HCT116 (cell line): ENCODE measurements at regions not wholly inside any gene's neighbourhood (a gene's known extent, or its start where the extent isn't known, plus 50 kb on each side); places are given as distances from the start of the nearest gene placed in this dataset.

Experiments
- ATF3 ChIP-seq: IDR thresholded peaks from 2 replicates; pipeline ENCODE4 v1.6.1; 2012
- CTCF ChIP-seq, 3 experiments: fragments of 200-600 bp in 1 of 3; sonication (generic) in 1 of 3; IDR thresholded peaks in 2 of 3; conservative IDR thresholded peaks in 1 of 3; 2 replicates each; pipeline ENCODE4 v1.5.1; 2012 to 2017; ENCODE audit warnings: low read depth in 2 of 3, low read length in 2 of 3, antibody characterized with exemption in 1 of 3, borderline replicate concordance in 1 of 3, control low read depth in 1 of 3, mild to moderate bottlenecking in 1 of 3, mixed read lengths in 1 of 3, mixed run types in 1 of 3, moderate library complexity in 1 of 3; ENCODE audit not compliant: insufficient read depth in 1 of 3
- EZH2 ChIP-seq: fragments of 200-600 bp; sonication (generic); IDR thresholded peaks from 2 replicates; pipeline ENCODE4 v1.6.1; 2017; ENCODE audit warnings: antibody characterized with exemption, mixed run types
- EZH2phosphoT487 ChIP-seq: fragments of 200-600 bp; IDR thresholded peaks from 2 replicates; pipeline ENCODE4 v1.6.1; 2018; ENCODE audit warnings: antibody characterized with exemption, borderline replicate concordance
- MAX ChIP-seq: IDR thresholded peaks from 2 replicates; pipeline ENCODE4 v1.6.1; 2012
- POLR2A ChIP-seq: IDR thresholded peaks from 2 replicates; pipeline ENCODE4 v1.7.0; 2011; ENCODE audit warnings: borderline replicate concordance; ENCODE audit not compliant: insufficient read depth, insufficient read length; ENCODE audit errors: extremely low read depth
- POLR2AphosphoS5 ChIP-seq: IDR thresholded peaks from 2 replicates; pipeline ENCODE4 v1.6.1; 2011; ENCODE audit warnings: mild to moderate bottlenecking, low read depth, low read length, moderate library complexity
- RAD21 ChIP-seq: IDR thresholded peaks from 2 replicates; pipeline ENCODE4 v1.6.1; 2012; ENCODE audit warnings: low read depth, mild to moderate bottlenecking
- TCF7L2 ChIP-seq: IDR thresholded peaks from 2 replicates; pipeline ENCODE4 v1.7.0; 2011; ENCODE audit warnings: borderline replicate concordance, inconsistent platforms; ENCODE audit not compliant: insufficient read depth, insufficient read length; ENCODE audit errors: extremely low read depth
- ZBTB33 ChIP-seq: IDR thresholded peaks from 2 replicates; pipeline ENCODE4 v1.6.1; 2011; ENCODE audit warnings: mild to moderate bottlenecking, low read length, moderate library complexity; ENCODE audit not compliant: insufficient replicate concordance; ENCODE audit errors: extremely low read depth
- ZNF274 ChIP-seq: fragments of 200-500 bp; sonication (Bioruptor generic); IDR thresholded peaks from 2 replicates; pipeline ENCODE4 v1.6.1; 2014; ENCODE audit warnings: mild to moderate bottlenecking, low read depth, low read length, inconsistent platforms

GRCh38 chr12:77679686-77680085 lies 151.0 kb upstream of the NAV3 start:
- TF ChIP-seq EZH2phosphoT487: no peak
- TF ChIP-seq CTCF (IDR thresholded peaks at IDR 0.05 in 2 of 3, conservative IDR thresholded peaks at IDR 0.05 in 1 of 3; ENCODE audit: borderline replicate concordance in 1 of 3, insufficient read depth in 1 of 3, low read depth in 2 of 3, low read length in 2 of 3): no peak
- no peak for TF ChIP-seq ZBTB33
- TF ChIP-seq POLR2A: no peak
- no peak for TF ChIP-seq POLR2AphosphoS5
- no peak for TF ChIP-seq ZNF274
- TF ChIP-seq ATF3: no peak
- no peak for TF ChIP-seq EZH2
- no peak for TF ChIP-seq MAX
- TF ChIP-seq TCF7L2: no peak
- no peak for TF ChIP-seq RAD21
